ENCODE measurements at regions not wholly inside any gene's neighbourhood (a gene's known extent, or its start where the extent isn't known, plus 50 kb on each side); places are given as distances from the start of the nearest gene placed in this dataset.
"Not testable (repeated sequence)": the region's sequence is repeated elsewhere in the genome, so short reads cannot be mapped to it uniquely, and the experiment has no call there.

- DNase-seq (ENCODE audit: low read depth): not testable (repeated sequence)
These were observed 547.3 kb downstream of the TMTC2 start for GRCh38 chr12:83233987-83234386.

GRCh38 chr12:83226960-83227359 lies 540.3 kb downstream of the TMTC2 start:
- DNase-seq (ENCODE audit: low read depth): not testable (repeated sequence)

GRCh38 chr12:83225806-83226205 lies 539.1 kb downstream of the TMTC2 start:
- DNase-seq (ENCODE audit: low read depth): no peak

GRCh38 chr12:83224012-83224411 lies 537.3 kb downstream of the TMTC2 start:
- DNase-seq (ENCODE audit: low read depth): no peak

GRCh38 chr12:83220774-83221173 lies 534.1 kb downstream of the TMTC2 start:
- DNase-seq (ENCODE audit: low read depth): no peak

- DNase-seq (ENCODE audit: low read depth): no peak
These were observed 529.5 kb downstream of the TMTC2 start for GRCh38 chr12:83216230-83216629.

GRCh38 chr12:83214185-83214584 lies 527.5 kb downstream of the TMTC2 start:
- DNase-seq (ENCODE audit: low read depth): no peak

- no peak for DNase-seq (ENCODE audit: low read depth)
These were observed 524.2 kb downstream of the TMTC2 start for GRCh38 chr12:83210933-83211332.

GRCh38 chr12:83199069-83199468 lies 512.4 kb downstream of the TMTC2 start:
- no peak for DNase-seq (ENCODE audit: low read depth)

GRCh38 chr12:83198291-83199015 lies 511.7 kb downstream of the TMTC2 start:
- no peak for DNase-seq (ENCODE audit: low read depth)

- DNase-seq (ENCODE audit: low read depth): no peak
These were observed 510.8 kb downstream of the TMTC2 start for GRCh38 chr12:83197483-83197914.

- no peak for DNase-seq (ENCODE audit: low read depth)
These were observed 510.1 kb downstream of the TMTC2 start for GRCh38 chr12:83196694-83197350.

GRCh38 chr12:83190631-83191390 lies 504.1 kb downstream of the TMTC2 start:
- DNase-seq (ENCODE audit: low read depth): no peak

GRCh38 chr12:83186419-83186818 lies 499.7 kb downstream of the TMTC2 start:
- DNase-seq (ENCODE audit: low read depth): no peak

GRCh38 chr12:83185241-83185640 lies 498.5 kb downstream of the TMTC2 start:
- DNase-seq (ENCODE audit: low read depth): no peak
